ENCODE measurements at regions not wholly inside any gene's neighbourhood (a gene's known extent, or its start where the extent isn't known, plus 50 kb on each side); places are given as distances from the start of the nearest gene placed in this dataset.
"Not testable (repeated sequence)": the region's sequence is repeated elsewhere in the genome, so short reads cannot be mapped to it uniquely, and the experiment has no call there.

- no peak for DNase-seq (ENCODE audit: low read depth)
Measured at GRCh38 chr7:149564340-149565095, 66.9 kb upstream of the ZNF746 start.

GRCh38 chr7:149562602-149563001, 65.0 kb upstream of the ZNF746 start:
- no peak for DNase-seq (ENCODE audit: low read depth)

- DNase-seq (ENCODE audit: low read depth), result no peak
Measured at GRCh38 chr7:149561072-149561471, 63.5 kb upstream of the ZNF746 start.

DNA sequence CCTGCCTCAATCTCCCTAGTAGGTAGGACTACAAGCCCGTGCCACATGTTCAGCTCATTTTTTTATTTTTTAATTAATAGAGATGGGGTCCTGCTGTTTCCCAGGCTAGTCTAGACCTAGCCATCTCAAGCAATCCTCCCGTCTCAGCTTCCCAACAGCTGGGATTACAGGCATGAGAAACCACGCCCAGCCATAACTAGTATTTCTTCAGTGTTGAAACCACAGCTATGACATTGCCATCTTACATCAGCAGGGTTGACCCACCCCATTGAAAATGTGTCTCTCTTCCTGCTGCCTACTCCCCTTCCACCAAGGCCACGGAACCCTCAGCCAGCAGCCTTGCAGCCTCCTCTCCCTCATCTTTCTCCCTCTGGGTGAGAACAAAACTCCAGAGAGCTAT, 62.1 kb upstream of the ZNF746 start:
- DNase-seq (ENCODE audit: low read depth), result no peak

GRCh38 chr7:149558149-149558861, 60.7 kb upstream of the ZNF746 start:
- DNase-seq (ENCODE audit: low read depth), result no peak

- not testable (repeated sequence) for DNase-seq (ENCODE audit: low read depth)
Measured at GRCh38 chr7:149556525-149556924, 58.9 kb upstream of the ZNF746 start.

DNA sequence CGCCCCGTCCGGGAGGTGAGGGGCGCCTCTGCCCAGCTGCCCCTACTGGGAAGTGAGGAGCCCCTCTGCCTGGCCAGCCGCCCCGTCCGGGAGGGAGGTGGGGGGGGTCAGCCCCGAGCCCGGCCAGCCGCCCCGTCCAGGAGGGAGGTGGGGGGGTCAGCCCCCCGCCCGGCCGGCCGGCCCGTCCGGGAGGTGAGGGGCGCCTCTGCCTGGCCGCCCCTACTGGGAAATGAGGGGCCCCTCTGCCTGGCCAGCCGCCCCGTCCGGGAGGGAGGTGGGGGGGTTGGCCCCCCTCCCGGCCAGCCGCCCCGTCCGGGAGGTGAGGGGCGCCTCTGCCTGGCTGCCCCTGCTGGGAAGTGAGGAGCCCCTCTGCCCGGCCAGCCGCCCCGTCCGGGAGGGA, 57.2 kb upstream of the ZNF746 start:
- DNase-seq (ENCODE audit: low read depth), result not testable (repeated sequence)

- DNase-seq (ENCODE audit: low read depth), result not testable (repeated sequence)
Measured at GRCh38 chr7:149553991-149554390, 56.4 kb upstream of the ZNF746 start.

DNA sequence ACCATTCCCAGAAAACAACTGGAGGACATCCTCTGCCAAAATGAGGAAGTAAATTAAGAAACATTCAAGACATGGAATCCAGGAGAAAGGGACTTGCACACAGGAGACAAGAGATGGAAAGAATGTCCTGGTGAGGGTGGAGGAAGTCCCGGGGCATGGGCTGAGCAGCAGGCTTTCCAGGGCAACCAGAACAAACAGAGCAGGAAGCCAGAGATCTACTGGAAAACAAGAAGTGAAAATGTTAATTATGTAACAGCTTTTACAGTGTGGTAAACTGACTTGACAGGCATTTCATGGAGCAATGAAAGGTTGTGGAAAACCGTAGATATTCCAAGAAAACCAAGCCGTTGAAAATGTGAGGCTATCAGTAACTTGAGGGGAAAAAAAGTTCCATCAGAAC, 55.2 kb upstream of the ZNF746 start:
- DNase-seq (ENCODE audit: low read depth), result no peak
